CD14-positive monocyte (primary cell): ENCODE measurements at regions not wholly inside any gene's neighbourhood (a gene's known extent, or its start where the extent isn't known, plus 50 kb on each side); places are given as distances from the start of the nearest gene placed in this dataset.

Experiments used
- DNase-seq, 3 donors: peaks; one replicate each; pipeline ENCODE4 v3.0.0-alpha.2; 2011 to 2022
- H2AFZ ChIP-seq: 2 replicates; pipeline ENCODE4 v1.6.0; 2012; ENCODE audit warnings: mild to moderate bottlenecking, low read depth, low read length, inconsistent platforms; ENCODE audit not compliant: insufficient read depth, poor library complexity, severe bottlenecking
- H3K27ac ChIP-seq, 2 donors: 1 replicate in 1 of 2; 2 replicates in 1 of 2; pipeline ENCODE4 v1.5.1; 2012 to 2013; ENCODE audit warnings: low read length in 2 of 2, control low read depth in 1 of 2, inconsistent platforms in 1 of 2, low read depth in 1 of 2, mild to moderate bottlenecking in 1 of 2
- H3K27me3 ChIP-seq, 2 donors: one replicate each; pipeline versions ENCODE4 v1.6.0 to v1.6.1; 2011 to 2013; ENCODE audit warnings: low read length in 2 of 2; ENCODE audit not compliant: control insufficient read depth in 2 of 2, insufficient read depth in 2 of 2
- H3K36me3 ChIP-seq, 2 donors: replicated peaks in 1 of 2; 1 replicate in 1 of 2; 2 replicates in 1 of 2; pipeline versions ENCODE4 v1.5.1 to v1.6.1; 2012 to 2013; ENCODE audit warnings: low read length in 2 of 2, control low read depth in 1 of 2, inconsistent platforms in 1 of 2, mild to moderate bottlenecking in 1 of 2; ENCODE audit not compliant: insufficient read depth in 2 of 2, control insufficient read depth in 1 of 2
- H3K4me1 ChIP-seq, 2 donors: 1 replicate in 1 of 2; 2 replicates in 1 of 2; pipeline versions ENCODE4 v1.5.1 to v1.6.1; 2012 to 2013; ENCODE audit warnings: low read length in 2 of 2, control low read depth in 1 of 2, inconsistent platforms in 1 of 2, mild to moderate bottlenecking in 1 of 2, moderate library complexity in 1 of 2; ENCODE audit not compliant: insufficient read depth in 2 of 2, control insufficient read depth in 1 of 2
- H3K4me2 ChIP-seq: replicated peaks from 2 replicates; pipeline ENCODE3; 2012; ENCODE audit warnings: low read length, moderate library complexity, mild to moderate bottlenecking; ENCODE audit not compliant: poor library complexity, severe bottlenecking; ENCODE audit errors: extremely low read depth
- H3K4me3 ChIP-seq, 3 experiments: fragments of 200-600 bp in 1 of 3; sonication (generic) in 1 of 3; replicated peaks in 1 of 3; 1 replicate in 2 of 3; 2 replicates in 1 of 3; pipeline ENCODE4 v1.5.1; 2011 to 2013; ENCODE audit warnings: low read length in 3 of 3, mild to moderate bottlenecking in 3 of 3, control low read depth in 2 of 3, low read depth in 2 of 3, inconsistent platforms in 1 of 3, moderate library complexity in 1 of 3
- H3K79me2 ChIP-seq: 2 replicates; pipeline ENCODE4 v1.6.0; 2012; ENCODE audit warnings: mild to moderate bottlenecking, control low read depth, inconsistent platforms, low read length, moderate library complexity; ENCODE audit not compliant: insufficient read depth
- H3K9ac ChIP-seq: 2 replicates; pipeline ENCODE4 v1.6.0; 2017; ENCODE audit warnings: low read length, mild to moderate bottlenecking; ENCODE audit not compliant: insufficient read depth, poor library complexity, severe bottlenecking
- H3K9me3 ChIP-seq, 2 donors: replicated peaks in 1 of 2; 1 replicate in 1 of 2; 2 replicates in 1 of 2; pipeline versions ENCODE4 v1.5.1 to v1.6.1; 2012 to 2013; ENCODE audit warnings: low read length in 2 of 2, control low read depth in 1 of 2; ENCODE audit not compliant: control insufficient read depth in 1 of 2, insufficient read depth in 1 of 2
- H4K20me1 ChIP-seq: 2 replicates; pipeline ENCODE4 v1.6.0; 2012; ENCODE audit warnings: mild to moderate bottlenecking, low read length, control low read depth, moderate library complexity; ENCODE audit not compliant: insufficient read depth
- H3K27ac Mint-ChIP-seq, 7 donors: one replicate each; pipeline ENCODE4 v1.8.0; 2020; ENCODE audit warnings: mild to moderate bottlenecking in 7 of 7, mixed read lengths in 7 of 7, moderate library complexity in 6 of 7, inconsistent platforms in 2 of 7
- H3K27me3 Mint-ChIP-seq, 3 donors: one replicate each; pipeline ENCODE4 v1.8.0; 2021 to 2022; ENCODE audit warnings: low read depth in 3 of 3, mild to moderate bottlenecking in 3 of 3, mixed read lengths in 3 of 3, moderate library complexity in 3 of 3, inconsistent platforms in 1 of 3
- H3K36me3 Mint-ChIP-seq, 2 donors: one replicate each; pipeline ENCODE4 v1.8.0; 2020; ENCODE audit warnings: mixed read lengths in 2 of 2, inconsistent platforms in 1 of 2, mild to moderate bottlenecking in 1 of 2
- H3K4me1 Mint-ChIP-seq: one replicate; pipeline ENCODE4 v1.8.0; 2020; ENCODE audit warnings: mild to moderate bottlenecking, mixed read lengths
- H3K4me3 Mint-ChIP-seq, 2 donors: one replicate each; pipeline ENCODE4 v1.8.0; 2020; ENCODE audit warnings: mild to moderate bottlenecking in 2 of 2, mixed read lengths in 2 of 2, moderate library complexity in 1 of 2
- H3K9me3 Mint-ChIP-seq, 7 donors: one replicate each; pipeline ENCODE4 v1.8.0; 2020 to 2022; ENCODE audit warnings: mixed read lengths in 7 of 7, mild to moderate bottlenecking in 6 of 7, moderate library complexity in 6 of 7, inconsistent platforms in 2 of 7
- CTCF ChIP-seq: fragments of 200-600 bp; IDR thresholded peaks from one replicate; pipeline ENCODE4 v1.8.0; 2022; ENCODE audit warnings: antibody characterized with exemption, mild to moderate bottlenecking
- WGBS: methylation state at CpG from one replicate; pipeline ENCODE4 v1.1.5; 2013; ENCODE audit warnings: missing lambda C conversion rate; ENCODE audit not compliant: insufficient coverage; 5-methylcytosine and 5-hydroxymethylcytosine counted together
- intact Hi-C, 2 donors: fragments of 100-400 bp; cut with micrococcal nuclease; formaldehyde crosslinking; loops; one replicate each; pipeline versions ENCODE4 v1.15.0 to v1.15.1; 2023

GRCh38 chr16:80463751-80464495 lies 76.9 kb upstream of the DYNLRB2 start:
- no peaks in the 10 kb centered on the region for H4K20me1 ChIP-seq
- WGBS, result 91% methylated on average over 5 of the region's 8 CpGs
- H3K27me3 Mint-ChIP-seq, result peaks cover 1 to 5% (median 4%) of the 10 kb centered on the region in 3 donors
- H3K9ac ChIP-seq, result no peak overlapping the region
- H3K27ac Mint-ChIP-seq, result no peak overlapping the region
- H3K9me3 Mint-ChIP-seq, result no peaks in the 10 kb centered on the region
- no peak for TF ChIP-seq CTCF
- DNase-seq, result no peak
- H3K36me3 Mint-ChIP-seq, result no peaks in the 10 kb centered on the region
- H2AFZ ChIP-seq, result no peak overlapping the region
- no peaks in the 10 kb centered on the region for H3K36me3 ChIP-seq
- H3K4me2 ChIP-seq, result no peak overlapping the region
- H3K4me3 Mint-ChIP-seq, result no peak overlapping the region
- no peak overlapping the region for H3K4me3 ChIP-seq
- H3K27me3 ChIP-seq, result no peaks in the 10 kb centered on the region
- H3K4me1 ChIP-seq, result no peaks in the 10 kb centered on the region
- H3K79me2 ChIP-seq, result no peaks in the 10 kb centered on the region
- H3K27ac ChIP-seq, result no peak overlapping the region
- intact Hi-C loops, result no loop called here
- H3K9me3 ChIP-seq, result no peaks in the 10 kb centered on the region
- no peaks in the 10 kb centered on the region for H3K4me1 Mint-ChIP-seq

GRCh38 chr16:80463326-80463725 lies 77.5 kb upstream of the DYNLRB2 start:
- no peaks in the 10 kb centered on the region for H3K36me3 ChIP-seq
- no CpG with 5 or more reads among the region's 2 CpGs for WGBS
- no peaks in the 10 kb centered on the region for H3K4me1 ChIP-seq
- no peaks in the 10 kb centered on the region for H3K79me2 ChIP-seq
- H3K9me3 Mint-ChIP-seq, result no peaks in the 10 kb centered on the region
- H3K27ac Mint-ChIP-seq, result no peak overlapping the region
- H3K4me1 Mint-ChIP-seq, result no peaks in the 10 kb centered on the region
- no peaks in the 10 kb centered on the region for H3K27me3 ChIP-seq
- no peak overlapping the region for H3K4me3 Mint-ChIP-seq
- H3K4me3 ChIP-seq, result no peak overlapping the region
- H3K9ac ChIP-seq, result no peak overlapping the region
- no peak overlapping the region for H3K27ac ChIP-seq
- DNase-seq, result no peak
- intact Hi-C loops, result no loop called here
- no peak for TF ChIP-seq CTCF
- no peak overlapping the region for H2AFZ ChIP-seq
- H4K20me1 ChIP-seq, result no peaks in the 10 kb centered on the region
- no peaks in the 10 kb centered on the region for H3K36me3 Mint-ChIP-seq
- H3K9me3 ChIP-seq, result no peaks in the 10 kb centered on the region
- H3K27me3 Mint-ChIP-seq, result peaks cover 1 to 4% (median 1%) of the 10 kb centered on the region in 3 donors
- no peak overlapping the region for H3K4me2 ChIP-seq
